Adrenal gland (tissue), 9 donors: ENCODE measurements at regions not wholly inside any gene's neighbourhood (a gene's known extent, or its start where the extent isn't known, plus 50 kb on each side); places are given as distances from the start of the nearest gene placed in this dataset.

Experiments
- DNase-seq, 7 donors: peaks; one replicate each; pipeline ENCODE4 v3.0.0-alpha.2; 2019 to 2020
- H3K27ac ChIP-seq, 5 donors: fragments of 200-600 bp; sonication (generic) in 4 of 5; 1 replicate in 3 of 5; 2 replicates in 2 of 5; pipeline versions ENCODE4 v1.5.1 to v1.8.0; 2016 to 2020; ENCODE audit warnings: mild to moderate bottlenecking in 1 of 5
- H3K27me3 ChIP-seq: fragments of 200-600 bp; 2 replicates; pipeline ENCODE4 v1.8.0; 2021
- H3K36me3 ChIP-seq, 2 donors: fragments of 200-600 bp; replicated peaks in 1 of 2; 1 replicate in 1 of 2; 2 replicates in 1 of 2; pipeline versions ENCODE4 v1.5.1 to v1.8.0; 2018 to 2022
- H3K4me1 ChIP-seq, 2 donors: fragments of 200-600 bp; replicated peaks in 1 of 2; 1 replicate in 1 of 2; 2 replicates in 1 of 2; pipeline versions ENCODE4 v1.5.1 to v1.8.0; 2018 to 2021
- H3K4me3 ChIP-seq, 4 donors: fragments of 200-600 bp; sonication (generic) in 3 of 4; one replicate each; pipeline ENCODE4 v1.5.1; 2016 to 2018
- H3K9me3 ChIP-seq, 3 donors: fragments of 200-600 bp; sonication (generic) in 1 of 3; replicated peaks in 1 of 3; 1 replicate in 2 of 3; 2 replicates in 1 of 3; pipeline versions ENCODE4 v1.5.1 to v1.8.0; 2016 to 2021
- CTCF ChIP-seq, 6 experiments: fragments of 450-650 bp in 4 of 6; fragments of 200-600 bp in 2 of 6; sonication (generic) in 1 of 6; IDR thresholded peaks; 1 replicate in 5 of 6; 2 replicates in 1 of 6; pipeline versions ENCODE4 v1.5.1 to v1.8.0; 2016 to 2021; ENCODE audit warnings: antibody characterized with exemption in 6 of 6, mild to moderate bottlenecking in 2 of 6, moderate library complexity in 1 of 6
- POLR2A ChIP-seq, 2 donors: fragments of 450-650 bp; IDR thresholded peaks; one replicate each; pipeline ENCODE4 v1.6.1; 2017; ENCODE audit warnings: antibody characterized with exemption in 2 of 2, mild to moderate bottlenecking in 2 of 2, moderate library complexity in 1 of 2
- WGBS, 4 donors: extraction: QIAGEN DNeasy Blood & Tissue Kit in 2 of 4; methylation state at CpG; one replicate each; pipeline versions ENCODE4 v1.1.5 to v1.1.7; 2013 to 2017; 5-methylcytosine and 5-hydroxymethylcytosine counted together
- intact Hi-C, 2 donors: fragments of 100-400 bp; cut with DNase I; formaldehyde crosslinking; loops; one replicate each; pipeline versions ENCODE4 v1.14.1 to v1.15.0; 2022 to 2023
- donor health status: healthy with polysubstance abuse.
- donor health status: Bipolar disorder and iron deficiency.
- donor health status: DM: yes; HTN: yes; CAD: no.
- donor health status: DM: no; HTN: no; CAD: no.
- donor health status: DM: no; HTN: no; CAD: no.

DNA sequence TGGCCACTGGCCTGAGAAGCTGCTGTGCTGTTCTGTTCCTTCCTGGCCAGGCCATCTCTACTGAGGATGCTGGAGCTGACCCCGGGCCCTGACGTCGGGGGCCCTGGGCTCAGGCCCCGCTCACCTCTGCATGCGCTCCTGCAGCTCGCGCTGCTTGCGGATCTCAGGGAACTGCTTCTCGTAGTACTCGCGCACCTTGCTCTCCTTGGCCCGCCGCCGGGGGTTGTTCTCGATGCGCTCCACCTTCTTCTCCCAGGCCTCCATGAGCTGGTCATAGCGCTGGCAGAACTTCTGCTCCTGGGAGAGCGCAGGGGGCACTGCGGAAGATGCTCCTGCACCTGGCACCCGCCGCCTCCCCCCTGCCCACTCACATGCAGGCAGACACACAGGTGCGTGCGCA lies 135.6 kb downstream of the RFLNA start:
- 93 to 97% (median 95%) methylated on average over 18 to 23 of the region's 23 CpGs for WGBS, 4 donors
- Histone ChIP-seq H3K4me3 (no peak overlapping the region), H3K36me3 (peaks cover 0 to 31% of the 10 kb centered on the region in 2 donors), H3K27me3 (no peaks in the 10 kb centered on the region), H3K4me1 (peaks cover 25 to 49% of the 10 kb centered on the region in 2 donors), H3K27ac (peak overlapping the region in 1 of 5 donors; percentile 86), H3K9me3 (no peaks in the 10 kb centered on the region)
- intact Hi-C loops, result no loop called here
- DNase-seq, result no peak
- TF ChIP-seq POLR2A (IDR thresholded peaks at IDR 0.05) (no peak), CTCF (IDR thresholded peaks at IDR 0.05) (no peak)

DNA sequence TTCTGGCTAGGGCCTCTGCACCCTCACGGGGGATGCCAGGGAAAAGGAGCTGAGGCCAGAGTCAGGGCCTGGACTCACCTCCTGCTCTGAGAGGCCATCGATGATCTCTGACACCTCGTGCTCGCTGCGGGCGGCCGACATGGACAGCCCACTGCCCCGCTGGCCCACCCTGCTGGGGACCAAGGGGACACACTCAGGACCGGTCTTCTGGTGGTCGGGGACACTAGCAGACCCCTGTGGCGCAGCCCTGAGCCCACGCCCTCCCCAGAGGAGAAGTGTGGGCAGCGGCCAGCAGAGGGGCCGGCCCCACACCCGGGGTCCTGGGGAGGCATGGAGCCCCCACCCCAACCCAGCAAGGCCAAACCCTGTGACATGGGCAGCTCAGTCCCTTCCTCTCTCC lies 134.6 kb downstream of the RFLNA start:
- intact Hi-C loops, result no loop called here
- 91 to 96% (median 96%) methylated on average over 3 to 15 of the region's 15 CpGs; no CpG with 5 or more reads in 1 of the 4 donors for WGBS, 4 donors
- peak overlapping the region in 4 of 5 donors; percentile 50 to 93 (median 76) for H3K27ac ChIP-seq

DNA sequence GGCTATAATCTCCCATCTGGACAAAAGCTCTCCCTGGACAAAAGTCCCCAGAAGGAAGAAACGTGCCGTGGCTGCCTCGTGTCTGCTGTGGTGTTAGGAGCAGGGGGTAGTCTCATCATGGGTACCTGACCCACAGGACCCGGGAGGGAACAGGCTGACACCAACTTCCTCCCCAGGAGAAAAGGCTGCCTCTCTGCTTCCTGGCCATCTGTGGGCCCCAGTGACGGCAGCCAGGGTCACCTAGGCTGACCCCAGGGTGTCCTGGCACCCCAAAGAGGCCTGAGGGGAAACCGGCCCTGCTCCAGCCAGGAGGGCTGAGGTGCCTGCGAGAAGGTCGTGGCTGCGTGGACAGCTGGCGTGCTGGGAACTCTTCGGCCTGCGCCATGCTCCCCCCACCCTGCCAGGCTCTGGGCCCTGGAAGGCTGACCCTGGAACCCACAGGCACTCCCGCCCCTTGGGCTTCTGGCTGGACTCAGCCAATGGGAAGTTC lies 133.9 kb downstream of the RFLNA start:
- TF ChIP-seq CTCF (IDR thresholded peaks at IDR 0.05), result no peak
- no peak for TF ChIP-seq POLR2A (IDR thresholded peaks at IDR 0.05)
- WGBS, 4 donors, result 37 to 61% (median 53%) methylated on average over 4 to 13 of the region's 13 CpGs
- no peak overlapping the region for H3K4me3 ChIP-seq
- peak overlapping the region; percentile 47 to 93 (median 65) for H3K27ac ChIP-seq
- intact Hi-C loops, result no loop called here
- DNase-seq, result peak in 1 of 7 donors; percentile 27
- H3K36me3 ChIP-seq, result peaks cover 0 to 40% of the 10 kb centered on the region in 2 donors
- peaks cover 27 to 56% of the 10 kb centered on the region in 2 donors for H3K4me1 ChIP-seq
- H3K9me3 ChIP-seq, result no peaks in the 10 kb centered on the region
- H3K27me3 ChIP-seq, result no peaks in the 10 kb centered on the region

More for the DNA sequence above, 134.6 kb downstream of the RFLNA start:
- Histone ChIP-seq H3K27me3 (no peaks in the 10 kb centered on the region), H3K36me3 (peaks cover 0 to 40% of the 10 kb centered on the region in 2 donors), H3K4me1 (peaks cover 25 to 49% of the 10 kb centered on the region in 2 donors), H3K9me3 (no peaks in the 10 kb centered on the region), H3K4me3 (no peak overlapping the region)
- no peak for DNase-seq
- TF ChIP-seq CTCF (IDR thresholded peaks at IDR 0.05) (no peak), POLR2A (IDR thresholded peaks at IDR 0.05) (no peak)

DNA sequence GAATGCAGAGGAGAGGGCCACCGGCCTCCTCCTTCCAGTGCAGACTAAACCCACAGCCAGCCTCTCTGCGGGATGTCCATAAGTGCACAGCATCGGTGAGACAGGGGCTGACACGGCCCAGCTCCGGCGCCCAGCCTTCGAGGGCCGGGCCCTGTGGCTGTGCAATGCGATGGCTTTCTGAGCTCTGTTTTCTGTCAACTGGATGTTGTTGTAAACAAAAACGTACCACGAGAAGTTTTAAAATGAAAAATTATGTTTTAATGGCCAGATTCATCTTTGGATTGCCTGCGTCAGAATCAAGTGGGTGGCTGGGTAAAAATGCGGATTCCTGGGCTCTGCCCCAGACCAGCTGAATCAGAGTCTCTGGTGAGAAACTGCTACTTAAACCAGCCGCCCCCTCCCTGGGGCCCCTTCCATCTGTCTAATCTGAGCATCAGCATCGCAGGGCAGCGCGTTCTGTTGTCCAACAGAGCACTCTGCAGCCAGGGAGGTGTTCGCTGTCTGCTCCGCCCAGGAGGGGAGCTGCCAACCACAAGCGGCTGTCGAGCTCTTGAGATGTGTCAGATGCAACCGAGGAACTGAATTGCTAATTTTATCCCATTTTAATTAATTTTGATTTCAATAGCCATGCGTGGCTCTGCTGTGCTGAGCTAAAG lies 133.4 kb downstream of the RFLNA start:
- no peaks in the 10 kb centered on the region for H3K9me3 ChIP-seq
- intact Hi-C loops, result no loop called here
- WGBS, 4 donors, result 58 to 67% (median 60%) methylated on average over 14 to 23 of the region's 23 CpGs
- TF ChIP-seq CTCF (IDR thresholded peaks at IDR 0.05), result no peak
- no peak for TF ChIP-seq POLR2A (IDR thresholded peaks at IDR 0.05)
- H3K36me3 ChIP-seq, result peaks cover 0 to 40% of the 10 kb centered on the region in 2 donors
- H3K27me3 ChIP-seq, result no peaks in the 10 kb centered on the region
- peak in 4 of 7 donors; percentile 47 to 92 (median 53) for DNase-seq
- peaks cover 33 to 59% of the 10 kb centered on the region in 2 donors for H3K4me1 ChIP-seq
- H3K27ac ChIP-seq, result peak overlapping the region; percentile 47 to 93 (median 66)
- H3K4me3 ChIP-seq, result no peak overlapping the region
